OCI-LY7 (cell line): ENCODE measurements at regions not wholly inside any gene's neighbourhood (a gene's known extent, or its start where the extent isn't known, plus 50 kb on each side); places are given as distances from the start of the nearest gene placed in this dataset.

Experiments used
- EZH2phosphoT487 ChIP-seq: fragments of 200-600 bp; sonication (generic); IDR thresholded peaks from 2 replicates; pipeline ENCODE4 v1.6.1; 2018; ENCODE audit warnings: low read depth, borderline replicate concordance, mild to moderate bottlenecking, mixed run types, antibody characterized with exemption, low read length, moderate library complexity, mixed read lengths
- TF ChIP-seq, protein P1 (sequence below): fragments of 200-600 bp; sonication (generic); conservative IDR thresholded peaks from 2 replicates; pipeline ENCODE4 v1.5.1; 2014; ENCODE audit warnings: mild to moderate bottlenecking, antibody characterized with exemption, low read length, moderate library complexity, mixed read lengths

DNA sequence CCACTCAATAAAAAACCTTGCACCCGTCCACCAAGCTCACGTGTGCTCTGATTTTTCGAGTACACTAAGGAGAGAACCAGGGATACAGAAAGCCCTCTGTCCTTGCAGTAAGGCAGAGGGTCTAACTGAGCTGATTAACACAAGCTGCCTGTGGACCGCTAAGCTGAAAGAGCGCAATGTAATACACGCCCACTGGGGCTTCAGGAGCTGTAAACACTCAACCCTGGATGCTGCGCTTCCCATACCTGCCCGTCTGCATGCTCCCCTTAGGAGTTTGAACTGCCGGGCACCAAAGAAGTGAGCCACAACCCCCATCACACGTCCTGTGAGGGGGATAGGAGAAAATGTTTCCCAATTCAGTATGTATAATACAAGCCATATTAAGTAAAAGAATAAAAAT, 664.8 kb downstream of the PCDH18 start:
- TF ChIP-seq, protein P1, sequence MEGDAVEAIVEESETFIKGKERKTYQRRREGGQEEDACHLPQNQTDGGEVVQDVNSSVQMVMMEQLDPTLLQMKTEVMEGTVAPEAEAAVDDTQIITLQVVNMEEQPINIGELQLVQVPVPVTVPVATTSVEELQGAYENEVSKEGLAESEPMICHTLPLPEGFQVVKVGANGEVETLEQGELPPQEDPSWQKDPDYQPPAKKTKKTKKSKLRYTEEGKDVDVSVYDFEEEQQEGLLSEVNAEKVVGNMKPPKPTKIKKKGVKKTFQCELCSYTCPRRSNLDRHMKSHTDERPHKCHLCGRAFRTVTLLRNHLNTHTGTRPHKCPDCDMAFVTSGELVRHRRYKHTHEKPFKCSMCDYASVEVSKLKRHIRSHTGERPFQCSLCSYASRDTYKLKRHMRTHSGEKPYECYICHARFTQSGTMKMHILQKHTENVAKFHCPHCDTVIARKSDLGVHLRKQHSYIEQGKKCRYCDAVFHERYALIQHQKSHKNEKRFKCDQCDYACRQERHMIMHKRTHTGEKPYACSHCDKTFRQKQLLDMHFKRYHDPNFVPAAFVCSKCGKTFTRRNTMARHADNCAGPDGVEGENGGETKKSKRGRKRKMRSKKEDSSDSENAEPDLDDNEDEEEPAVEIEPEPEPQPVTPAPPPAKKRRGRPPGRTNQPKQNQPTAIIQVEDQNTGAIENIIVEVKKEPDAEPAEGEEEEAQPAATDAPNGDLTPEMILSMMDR: no peak
- no peak for TF ChIP-seq EZH2phosphoT487
